ENCODE measurements at regions not wholly inside any gene's neighbourhood (a gene's known extent, or its start where the extent isn't known, plus 50 kb on each side); places are given as distances from the start of the nearest gene placed in this dataset.

DNA sequence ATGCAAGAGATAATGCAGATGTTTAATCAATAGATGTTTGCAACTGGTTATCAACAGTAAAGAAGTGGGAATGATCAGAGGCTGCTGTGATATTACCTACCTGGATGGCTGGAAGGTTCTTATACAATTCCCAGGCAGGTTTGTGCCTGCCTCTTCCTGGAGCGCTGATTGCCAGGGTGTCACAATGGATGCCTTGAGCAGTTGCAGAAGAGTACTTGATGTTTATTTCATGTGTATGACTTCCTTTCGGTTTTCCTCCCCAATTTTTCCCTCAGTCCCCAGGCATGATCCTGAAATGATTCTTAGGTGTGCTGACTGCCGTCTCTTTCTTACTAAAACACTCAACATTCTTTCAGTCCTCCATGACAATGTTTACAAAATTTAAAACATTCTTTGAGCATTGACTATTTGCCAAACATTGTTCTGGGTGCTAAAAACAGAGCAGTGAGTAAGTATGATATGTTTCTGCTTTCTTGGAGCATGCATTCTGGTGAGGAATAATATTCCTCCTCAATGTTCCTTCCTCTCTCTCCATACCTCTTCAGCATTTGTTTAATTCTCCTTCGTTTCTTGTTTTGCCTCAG lies 416.6 kb upstream of the TRIB2 start:
- DNase-seq: no peak

GRCh38 chr2:12300927-12301326 lies 415.8 kb upstream of the TRIB2 start:
- DNase-seq: no peak

DNA sequence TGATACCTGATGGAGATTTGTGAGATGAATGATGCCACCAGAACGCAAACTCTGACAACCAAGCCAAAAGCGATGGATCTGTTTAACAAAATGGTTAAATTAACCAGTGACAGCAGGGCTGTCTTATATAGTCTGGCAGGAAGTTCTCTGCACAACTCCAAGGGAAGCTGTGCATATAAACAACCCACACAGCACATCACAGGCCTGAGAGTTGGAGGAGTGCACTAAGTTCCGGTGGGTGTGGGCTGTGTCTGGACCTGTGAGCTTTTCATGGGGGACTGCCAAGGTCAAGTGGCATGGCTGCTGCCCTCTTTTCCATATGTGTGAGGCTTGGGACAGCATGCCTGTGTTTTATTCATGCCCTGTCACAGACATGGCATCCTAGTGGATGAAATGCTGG lies 414.6 kb upstream of the TRIB2 start:
- DNase-seq: no peak

GRCh38 chr2:12302691-12303090 lies 414.0 kb upstream of the TRIB2 start:
- no peak for DNase-seq

DNA sequence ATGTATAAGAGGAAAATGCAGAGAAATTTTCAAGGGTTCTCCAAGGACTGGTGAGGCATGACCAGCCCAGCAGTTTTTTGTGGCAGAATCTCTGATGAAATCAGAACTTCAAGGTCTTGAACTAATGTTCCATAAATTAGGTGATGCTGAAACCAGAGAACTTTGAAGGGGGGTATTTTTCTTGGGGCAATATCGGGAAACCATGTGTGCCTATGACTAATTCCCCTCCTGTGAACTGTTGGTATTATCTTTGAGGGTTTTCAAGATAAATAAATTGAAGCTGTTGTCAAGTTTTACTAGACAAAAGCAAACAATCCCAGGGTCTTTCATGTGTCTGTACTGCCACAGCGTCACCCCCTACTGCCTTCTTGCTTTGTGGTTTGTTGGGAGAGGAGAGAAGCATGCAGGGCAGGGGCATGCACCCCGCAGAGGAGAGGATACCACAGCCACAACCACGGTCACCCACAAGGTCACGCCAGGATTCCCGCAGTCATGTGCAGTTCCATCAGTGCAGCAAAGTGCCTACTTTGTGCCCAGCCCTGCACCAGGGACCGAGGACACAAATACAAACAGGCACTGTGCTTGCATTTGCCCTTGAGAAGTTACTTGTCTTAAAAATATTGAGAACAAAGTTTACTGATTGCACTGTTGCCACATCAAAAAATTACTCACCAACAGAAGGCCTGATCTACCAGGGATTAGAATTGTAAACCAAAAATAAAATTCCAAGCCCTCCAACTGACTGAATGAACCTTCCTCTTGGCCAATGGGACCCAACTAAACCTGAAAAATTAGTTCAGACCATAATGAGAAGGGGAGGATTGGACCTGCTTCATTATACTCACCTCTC lies 413.3 kb upstream of the TRIB2 start:
- peak; percentile 36 for DNase-seq

- no peak for DNase-seq
These were observed 412.1 kb upstream of the TRIB2 start for GRCh38 chr2:12304564-12305171.

- no peak for DNase-seq
These were observed 410.8 kb upstream of the TRIB2 start for GRCh38 chr2:12305931-12306330.

DNA sequence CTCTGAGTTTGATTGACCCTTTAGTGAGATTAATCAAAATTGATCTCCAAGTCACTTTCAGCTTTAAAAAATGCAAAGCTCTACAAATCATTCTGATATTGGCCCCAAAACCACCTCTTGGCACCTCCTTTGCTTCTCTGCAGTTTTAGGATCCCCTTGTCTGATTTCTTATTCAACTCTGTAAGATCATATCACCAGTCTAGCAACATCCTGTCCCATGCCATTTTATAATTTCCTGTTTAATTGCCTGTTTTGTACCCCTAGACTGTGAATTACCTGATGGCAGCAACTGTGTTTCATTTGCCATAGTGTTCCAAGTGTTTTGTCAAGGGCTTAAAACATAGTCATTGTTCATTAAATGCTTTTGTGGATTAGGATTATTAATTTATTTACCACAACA lies 406.3 kb upstream of the TRIB2 start:
- DNase-seq: no peak

DNA sequence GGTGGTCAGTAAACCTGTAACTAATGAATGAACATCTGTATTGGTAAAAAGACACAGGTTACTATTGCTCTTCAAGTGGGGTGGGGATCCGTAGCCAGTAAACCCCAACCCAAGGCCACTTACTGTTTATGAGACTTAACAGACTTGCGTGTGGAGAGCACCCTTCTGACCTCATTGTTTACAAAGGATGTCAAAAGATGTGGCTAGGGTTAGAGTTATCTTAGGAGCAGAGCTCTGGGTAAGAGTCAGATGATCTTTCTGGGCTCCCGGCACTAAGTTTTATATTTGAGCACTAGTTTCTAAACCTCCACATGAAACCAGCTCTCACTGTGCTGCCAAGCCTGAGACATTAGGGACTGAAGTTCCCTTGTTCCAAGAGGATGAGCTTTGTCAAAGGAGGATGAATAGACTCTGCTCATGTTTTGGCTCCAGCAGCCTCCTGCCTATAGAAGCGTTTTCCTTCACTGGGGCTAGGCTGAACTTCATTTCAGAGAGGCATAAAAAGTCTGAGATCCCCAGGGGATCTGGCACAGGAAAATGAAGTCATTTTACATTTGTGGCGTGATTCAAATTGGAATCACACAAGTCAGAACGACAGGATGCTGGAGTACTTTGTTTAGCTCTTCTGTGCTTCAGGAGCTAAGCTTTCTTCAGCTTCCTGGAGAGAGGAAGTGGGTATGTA lies 403.1 kb upstream of the TRIB2 start:
- DNase-seq: no peak

DNA sequence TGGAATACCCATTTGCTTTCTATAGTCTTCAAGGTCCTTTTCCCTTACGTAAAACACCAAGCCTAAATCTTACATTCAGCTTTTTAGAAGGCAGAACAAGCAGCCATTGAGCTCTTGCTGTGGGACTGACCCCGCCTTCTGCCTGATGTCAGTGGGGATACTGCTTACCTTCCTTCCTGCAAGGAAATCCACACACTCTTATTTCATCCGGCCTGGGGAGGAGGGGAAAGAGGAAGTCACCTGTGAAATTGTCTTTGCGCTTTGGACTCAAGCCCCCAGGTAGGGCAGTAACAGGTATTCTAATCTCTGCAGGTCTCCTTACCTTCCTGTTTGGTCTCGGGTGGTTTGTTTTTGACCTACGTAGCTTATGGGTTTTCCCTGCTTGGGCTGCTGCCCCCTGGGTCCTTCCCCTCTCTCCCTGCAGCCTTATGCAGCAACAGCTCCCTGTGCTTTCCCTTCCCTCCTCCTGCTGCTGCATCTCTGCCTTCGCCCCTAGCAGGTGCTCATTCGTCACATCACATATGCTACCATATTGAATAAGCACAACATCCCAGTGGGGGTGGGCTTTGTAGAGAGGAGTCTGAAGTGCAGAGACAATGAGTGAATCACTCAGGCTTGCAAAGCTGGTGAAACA lies 402.5 kb upstream of the TRIB2 start:
- no peak for DNase-seq

DNA sequence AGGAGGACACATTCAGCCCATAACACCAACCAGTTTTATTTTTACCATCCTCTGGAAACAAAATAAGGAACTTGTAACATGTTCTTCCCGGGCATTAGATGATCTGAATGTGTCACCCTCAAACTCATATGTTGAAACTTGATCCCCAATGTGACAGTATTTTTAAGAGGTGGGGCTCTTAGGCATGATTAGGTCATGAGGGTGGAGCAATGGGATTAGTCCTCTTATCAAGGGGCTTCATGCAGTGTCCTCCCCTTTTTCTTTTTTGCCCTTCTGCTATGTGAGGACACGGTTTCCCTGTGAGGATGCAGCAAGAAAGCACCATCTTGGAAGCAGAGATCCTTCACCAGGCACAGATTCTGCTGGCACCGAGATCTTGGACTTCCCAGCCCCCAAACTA lies 401.5 kb upstream of the TRIB2 start:
- DNase-seq: no peak

- no peak for DNase-seq
These were observed 400.3 kb upstream of the TRIB2 start for GRCh38 chr2:12316476-12316875.

GRCh38 chr2:12317286-12317685 lies 399.4 kb upstream of the TRIB2 start:
- no peak for DNase-seq

GRCh38 chr2:12317814-12318426 lies 398.8 kb upstream of the TRIB2 start:
- no peak for DNase-seq

- no peak for DNase-seq
These were observed 398.2 kb upstream of the TRIB2 start for GRCh38 chr2:12318427-12319057.

GRCh38 chr2:12320027-12320734 lies 396.6 kb upstream of the TRIB2 start:
- DNase-seq: no peak

GRCh38 chr2:12320991-12321641 lies 395.6 kb upstream of the TRIB2 start:
- DNase-seq: no peak

DNA sequence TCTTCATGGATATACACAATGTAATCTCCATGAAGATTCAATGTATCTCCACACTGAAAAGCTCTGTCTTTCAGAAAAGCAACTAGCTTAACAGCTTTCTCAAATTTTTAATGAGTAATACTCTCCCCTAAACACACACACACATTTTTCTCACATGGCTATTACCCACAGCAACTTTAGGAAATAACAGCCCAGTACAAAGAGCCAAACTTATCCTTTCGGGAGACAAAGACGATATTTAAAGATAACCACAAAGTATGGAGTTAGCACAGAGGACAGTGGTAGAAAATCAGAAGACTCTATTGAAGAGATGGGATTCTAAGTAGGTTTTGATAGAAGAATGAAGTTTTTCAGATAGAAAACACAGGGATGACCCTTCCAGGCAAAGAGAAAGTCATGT lies 394.9 kb upstream of the TRIB2 start:
- no peak for DNase-seq

- no peak for DNase-seq
These were observed 390.9 kb upstream of the TRIB2 start for GRCh38 chr2:12325806-12326205.

DNA sequence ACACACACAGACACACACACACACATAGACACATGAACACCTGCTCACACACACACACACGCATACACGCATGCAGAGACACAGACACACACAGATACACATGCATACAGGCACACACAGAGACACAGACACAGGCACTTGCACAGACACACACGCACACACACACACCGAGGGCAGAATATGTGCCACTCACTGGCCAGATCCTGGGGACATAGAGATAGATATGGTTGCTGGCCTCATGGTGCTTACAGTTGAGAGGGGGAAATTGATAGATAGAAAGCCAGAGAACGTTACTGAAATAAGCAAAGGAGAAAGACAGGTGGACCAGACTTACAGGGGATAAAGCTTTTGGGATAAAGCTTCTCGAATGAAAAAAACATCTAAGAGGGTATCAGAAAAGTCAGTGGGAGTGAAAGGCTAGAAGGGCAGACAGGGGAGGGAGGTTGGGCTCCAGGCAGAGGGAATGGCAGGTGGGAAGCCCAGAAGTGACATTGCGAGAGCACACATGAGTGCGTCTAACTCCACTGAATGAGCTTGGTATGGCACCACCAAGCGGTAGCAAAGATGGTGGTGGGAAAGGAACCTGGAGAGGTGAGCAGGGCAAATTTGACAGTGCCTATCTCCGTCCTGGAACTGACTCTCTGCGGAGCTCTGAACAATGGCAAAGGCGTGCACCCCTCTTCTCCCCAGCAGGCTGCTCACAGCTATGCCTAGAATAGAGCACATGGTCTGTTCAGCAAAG lies 390.1 kb upstream of the TRIB2 start:
- DNase-seq: no peak
